ENCODE measurements at regions not wholly inside any gene's neighbourhood (a gene's known extent, or its start where the extent isn't known, plus 50 kb on each side); places are given as distances from the start of the nearest gene placed in this dataset.

- Histone ChIP-seq H3K9ac (ENCODE audit: insufficient read depth in 1 of 2, low read length in 2 of 2) (no peak overlapping the region), H3K9me3 (ENCODE audit: control insufficient read depth in 4 of 4, insufficient read depth in 3 of 4, low read length in 3 of 4) (no peaks in the 10 kb centered on the region), H3K4me3 (no peak overlapping the region), H3K27ac (ENCODE audit: low read depth in 1 of 2, low read length in 1 of 2) (peak overlapping the region in 1 of 2 donors; percentile 48), H3K4me1 (ENCODE audit: control insufficient read depth in 5 of 5, insufficient read depth in 5 of 5, low read length in 5 of 5) (peaks cover 0 to 20% (median 8%) of the 10 kb centered on the region in 5 donors), H3K27me3 (ENCODE audit: control insufficient read depth in 3 of 3, insufficient read depth in 3 of 3, low read length in 2 of 3) (no peaks in the 10 kb centered on the region), H3K36me3 (ENCODE audit: control insufficient read depth in 4 of 4, insufficient read depth in 4 of 4, low read length in 4 of 4) (peaks cover 0 to 6% (median 0%) of the 10 kb centered on the region in 4 donors)
- ATAC-seq (ENCODE audit: insufficient read depth, low FRiP score) (no peak), DNase-seq (peak; percentile 35 to 67 (median 43))
- 55 to 64% methylated on average over 4 of the region's 4 CpGs for WGBS, 2 donors
- TF ChIP-seq, protein P1, sequence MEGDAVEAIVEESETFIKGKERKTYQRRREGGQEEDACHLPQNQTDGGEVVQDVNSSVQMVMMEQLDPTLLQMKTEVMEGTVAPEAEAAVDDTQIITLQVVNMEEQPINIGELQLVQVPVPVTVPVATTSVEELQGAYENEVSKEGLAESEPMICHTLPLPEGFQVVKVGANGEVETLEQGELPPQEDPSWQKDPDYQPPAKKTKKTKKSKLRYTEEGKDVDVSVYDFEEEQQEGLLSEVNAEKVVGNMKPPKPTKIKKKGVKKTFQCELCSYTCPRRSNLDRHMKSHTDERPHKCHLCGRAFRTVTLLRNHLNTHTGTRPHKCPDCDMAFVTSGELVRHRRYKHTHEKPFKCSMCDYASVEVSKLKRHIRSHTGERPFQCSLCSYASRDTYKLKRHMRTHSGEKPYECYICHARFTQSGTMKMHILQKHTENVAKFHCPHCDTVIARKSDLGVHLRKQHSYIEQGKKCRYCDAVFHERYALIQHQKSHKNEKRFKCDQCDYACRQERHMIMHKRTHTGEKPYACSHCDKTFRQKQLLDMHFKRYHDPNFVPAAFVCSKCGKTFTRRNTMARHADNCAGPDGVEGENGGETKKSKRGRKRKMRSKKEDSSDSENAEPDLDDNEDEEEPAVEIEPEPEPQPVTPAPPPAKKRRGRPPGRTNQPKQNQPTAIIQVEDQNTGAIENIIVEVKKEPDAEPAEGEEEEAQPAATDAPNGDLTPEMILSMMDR (IDR thresholded peaks at IDR 0.05; ENCODE audit: control extremely low read depth, extremely low read depth), result no peak
These were observed 189.0 kb downstream of the PALM2AKAP2 start for GRCh38 chr9:109969011-109969410.

DNA sequence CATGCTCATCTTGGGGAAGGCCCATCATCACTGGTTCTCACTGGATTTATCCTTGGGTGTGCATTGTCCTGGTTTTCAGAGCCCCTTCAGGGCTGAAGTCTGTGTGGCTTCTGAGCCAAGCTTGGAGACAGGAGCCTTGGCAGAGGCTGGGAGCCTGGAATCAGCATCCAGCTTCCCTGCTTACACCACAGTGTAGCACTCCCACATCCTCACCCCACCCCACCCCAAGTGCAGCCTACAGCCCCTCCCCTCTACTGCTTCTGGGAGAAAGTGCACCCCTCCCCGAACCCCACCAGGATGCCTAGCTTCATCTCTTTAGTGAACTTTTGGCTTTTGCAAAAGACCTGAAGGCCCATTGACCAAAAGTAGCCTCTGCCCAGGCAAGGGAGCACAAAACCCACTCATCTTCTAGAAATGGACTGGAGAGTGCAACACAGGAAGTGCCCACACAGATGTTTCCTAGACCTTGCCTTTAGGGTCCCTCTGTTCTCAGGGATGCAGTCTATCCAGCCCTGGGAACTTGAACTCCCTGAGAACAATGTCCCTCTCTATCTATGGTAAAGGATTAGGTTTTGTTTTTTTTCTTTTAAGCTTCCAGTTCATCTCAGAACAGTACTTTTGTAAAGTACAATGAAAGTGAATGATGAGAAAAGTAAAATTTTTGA, 189.7 kb downstream of the PALM2AKAP2 start:
- no peak for ATAC-seq (ENCODE audit: insufficient read depth, low FRiP score)
- H3K4me1 ChIP-seq (ENCODE audit: control insufficient read depth in 5 of 5, insufficient read depth in 5 of 5, low read length in 5 of 5), result peaks cover 0 to 20% (median 9%) of the 10 kb centered on the region in 5 donors

GRCh38 chr9:109971226-109971625, 191.2 kb downstream of the PALM2AKAP2 start:
- DNase-seq, result no peak
- Histone ChIP-seq H3K9ac (ENCODE audit: insufficient read depth in 1 of 2, low read length in 2 of 2) (no peak overlapping the region), H3K9me3 (ENCODE audit: control insufficient read depth in 4 of 4, insufficient read depth in 3 of 4, low read length in 3 of 4) (no peaks in the 10 kb centered on the region), H3K27ac (ENCODE audit: low read depth in 1 of 2, low read length in 1 of 2) (no peak overlapping the region), H3K4me1 (ENCODE audit: control insufficient read depth in 5 of 5, insufficient read depth in 5 of 5, low read length in 5 of 5) (peaks cover 0 to 20% (median 8%) of the 10 kb centered on the region in 5 donors), H3K36me3 (ENCODE audit: control insufficient read depth in 4 of 4, insufficient read depth in 4 of 4, low read length in 4 of 4) (peaks cover 0 to 6% (median 0%) of the 10 kb centered on the region in 4 donors), H3K27me3 (ENCODE audit: control insufficient read depth in 3 of 3, insufficient read depth in 3 of 3, low read length in 2 of 3) (no peaks in the 10 kb centered on the region), H3K4me3 (no peak overlapping the region)
- TF ChIP-seq, protein P1 (IDR thresholded peaks at IDR 0.05; ENCODE audit: control extremely low read depth, extremely low read depth), result no peak
- no peak for ATAC-seq (ENCODE audit: insufficient read depth, low FRiP score)
- WGBS, 2 donors, result 96 to 99% methylated on average over 5 of the region's 5 CpGs

More for the DNA sequence above, 189.7 kb downstream of the PALM2AKAP2 start:
- TF ChIP-seq, protein P1 (IDR thresholded peaks at IDR 0.05; ENCODE audit: control extremely low read depth, extremely low read depth), result no peak
- WGBS, 2 donors, result 63 to 87% methylated on average over 1 of the region's 1 CpG
- Histone ChIP-seq H3K9ac (ENCODE audit: insufficient read depth in 1 of 2, low read length in 2 of 2) (no peak overlapping the region), H3K27ac (ENCODE audit: low read depth in 1 of 2, low read length in 1 of 2) (peak overlapping the region in 1 of 2 donors; percentile 48), H3K4me3 (no peak overlapping the region), H3K36me3 (ENCODE audit: control insufficient read depth in 4 of 4, insufficient read depth in 4 of 4, low read length in 4 of 4) (peaks cover 0 to 6% (median 0%) of the 10 kb centered on the region in 4 donors), H3K9me3 (ENCODE audit: control insufficient read depth in 4 of 4, insufficient read depth in 3 of 4, low read length in 3 of 4) (no peaks in the 10 kb centered on the region), H3K27me3 (ENCODE audit: control insufficient read depth in 3 of 3, insufficient read depth in 3 of 3, low read length in 2 of 3) (no peaks in the 10 kb centered on the region)
- DNase-seq, result peak in 2 of 3 donors; percentile 42 to 57

Data from lung (tissue), 11 donors.